Activated CD8-positive, alpha-beta T cell treated with anti-CD3 and anti-CD28 coated beads, Interleukin-2, amount 10 ng/mL, durations not matched to agents 7 days and 5 days (primary cell): ENCODE measurements at regions not wholly inside any gene's neighbourhood (a gene's known extent, or its start where the extent isn't known, plus 50 kb on each side); places are given as distances from the start of the nearest gene placed in this dataset.
A peak's percentile ranks its signal among the peaks of the same experiment; 100 is the strongest.

Experiments used
- ATAC-seq: fragments of 150-1000 bp; cut with Tn5 transposase; one replicate; pipeline ENCODE4 v1.10.0; 2021; ENCODE audit warnings: moderate library complexity
- CTCF ChIA-PET: fragments of 350-600 bp; sonication (Branson Sonifier 250); formaldehyde crosslinking; loops from one replicate; lab custom pipeline; 2021; ENCODE audit warnings: antibody characterized with exemption; lab: Charles Lee
- POLR2A ChIA-PET: fragments of 350-600 bp; sonication (Branson Sonifier 250); formaldehyde crosslinking; loops from one replicate; lab custom pipeline; 2021; ENCODE audit warnings: antibody characterized with exemption; lab: Charles Lee
- DNase-seq: peaks from one replicate; pipeline ENCODE4 v3.0.0-alpha.2; 2020
- H3K27ac Mint-ChIP-seq: one replicate; pipeline ENCODE4 v1.8.0; 2021; ENCODE audit warnings: mild to moderate bottlenecking, mixed read lengths
- H3K27me3 Mint-ChIP-seq: one replicate; pipeline ENCODE4 v1.8.0; 2021; ENCODE audit warnings: low read depth, mixed read lengths
- H3K36me3 Mint-ChIP-seq: one replicate; pipeline ENCODE4 v1.8.0; 2021; ENCODE audit warnings: low read depth, mixed read lengths
- H3K4me1 Mint-ChIP-seq: one replicate; pipeline ENCODE4 v1.8.0; 2021; ENCODE audit warnings: low read depth, mixed read lengths
- H3K4me3 Mint-ChIP-seq: one replicate; pipeline ENCODE4 v1.8.0; 2021; ENCODE audit warnings: mild to moderate bottlenecking, mixed read lengths
- H3K9me3 Mint-ChIP-seq: one replicate; pipeline ENCODE4 v1.8.0; 2022; ENCODE audit warnings: mixed read lengths; ENCODE audit not compliant: insufficient read depth

GRCh38 chr2:43161650-43162510, 64.5 kb downstream of the ZFP36L2 start:
- Mint-ChIP-seq H3K4me3 (no peak overlapping the region), H3K9me3 (no peaks in the 10 kb centered on the region), H3K27me3 (no peaks in the 10 kb centered on the region), H3K4me1 (peaks cover 67% of the 10 kb centered on the region), H3K36me3 (no peaks in the 10 kb centered on the region), H3K27ac (peak overlapping the region; percentile 12)
- ATAC-seq: no peak
- ChIA-PET CTCF (interaction anchor here (0.8 to 4.1 kb wide), 2 partner anchors 9 to 67 kb away, joined by 3 to 28 read pairs; no protein-coding TSS in a partner anchor), POLR2A (interaction anchor here (0.6 to 2.0 kb wide), 4 partner anchors 22 to 63 kb away, joined by 4 to 5 read pairs (median 4); no protein-coding TSS in a partner anchor)
- no peak for DNase-seq

GRCh38 chr2:43160778-43161177, 65.6 kb downstream of the ZFP36L2 start:
- ChIA-PET POLR2A (interaction anchor here (2.0 kb wide), 1 partner anchor 64 kb away, joined by 4 read pairs; no protein-coding TSS in a partner anchor), CTCF (interaction anchor here (1.0 to 4.1 kb wide), 2 partner anchors 10 to 28 kb away, joined by 5 to 28 read pairs; no protein-coding TSS in a partner anchor)
- Mint-ChIP-seq H3K27ac (peak overlapping the region; percentile 95), H3K36me3 (no peaks in the 10 kb centered on the region), H3K27me3 (no peaks in the 10 kb centered on the region), H3K4me3 (no peak overlapping the region), H3K4me1 (peaks cover 69% of the 10 kb centered on the region), H3K9me3 (no peaks in the 10 kb centered on the region)
- ATAC-seq (no peak), DNase-seq (no peak)

- ATAC-seq: no peak
- ChIA-PET CTCF (interaction anchor here (0.9 to 4.1 kb wide), 7 partner anchors 9 to 69 kb away, joined by 3 to 28 read pairs (median 4); no protein-coding TSS in a partner anchor), POLR2A (interaction anchor here (0.5 to 1.4 kb wide), 6 partner anchors 10 to 62 kb away, joined by 3 to 10 read pairs (median 4); no protein-coding TSS in a partner anchor)
- H3K4me3 Mint-ChIP-seq: peak overlapping the region; percentile 27
- no peaks in the 10 kb centered on the region for H3K9me3 Mint-ChIP-seq
- no peak for DNase-seq
- peak overlapping the region; percentile 95 for H3K27ac Mint-ChIP-seq
- H3K4me1 Mint-ChIP-seq: peaks cover 70% of the 10 kb centered on the region
- no peaks in the 10 kb centered on the region for H3K27me3 Mint-ChIP-seq
- no peaks in the 10 kb centered on the region for H3K36me3 Mint-ChIP-seq
Observed at GRCh38 chr2:43159797-43160196, 66.6 kb downstream of the ZFP36L2 start.

GRCh38 chr2:43158259-43158880, 68.0 kb downstream of the ZFP36L2 start:
- POLR2A ChIA-PET: interaction anchor here (0.6 to 1.4 kb wide), 6 partner anchors 16 to 63 kb away, joined by 3 to 5 read pairs (median 3); no protein-coding TSS in a partner anchor
- no peaks in the 10 kb centered on the region for H3K36me3 Mint-ChIP-seq

GRCh38 chr2:43157506-43158246, 68.7 kb downstream of the ZFP36L2 start:
- Mint-ChIP-seq H3K4me3 (peak overlapping the region; percentile 61), H3K27ac (peak overlapping the region; percentile 95), H3K4me1 (peaks cover 78% of the 10 kb centered on the region), H3K36me3 (no peaks in the 10 kb centered on the region), H3K9me3 (no peaks in the 10 kb centered on the region), H3K27me3 (no peaks in the 10 kb centered on the region)
- DNase-seq (no peak), ATAC-seq (no peak)
- ChIA-PET POLR2A (interaction anchor here (0.6 to 1.4 kb wide), 6 partner anchors 17 to 64 kb away, joined by 3 to 5 read pairs (median 3); no protein-coding TSS in a partner anchor), CTCF (interaction anchor here (1.0 to 1.8 kb wide), 8 partner anchors 12 to 327 kb away, joined by 3 to 9 read pairs (median 4); no protein-coding TSS in a partner anchor)

More at GRCh38 chr2:43158259-43158880, 68.0 kb downstream of the ZFP36L2 start:
- Mint-ChIP-seq H3K27ac (peak overlapping the region; percentile 95), H3K4me1 (peaks cover 75% of the 10 kb centered on the region), H3K27me3 (no peaks in the 10 kb centered on the region), H3K9me3 (no peaks in the 10 kb centered on the region), H3K4me3 (peak overlapping the region; percentile 61)
- CTCF ChIA-PET: interaction anchor here (1.0 to 1.8 kb wide), 8 partner anchors 11 to 326 kb away, joined by 3 to 9 read pairs (median 4); no protein-coding TSS in a partner anchor
- ATAC-seq (peak; percentile 54), DNase-seq (peak; percentile 79)

GRCh38 chr2:43155851-43156411, 70.5 kb downstream of the ZFP36L2 start:
- DNase-seq (no peak), ATAC-seq (no peak)
- Mint-ChIP-seq H3K4me3 (no peak overlapping the region), H3K36me3 (no peaks in the 10 kb centered on the region), H3K4me1 (peaks cover 75% of the 10 kb centered on the region), H3K27me3 (no peaks in the 10 kb centered on the region), H3K27ac (peak overlapping the region; percentile 37), H3K9me3 (no peaks in the 10 kb centered on the region)
- ChIA-PET POLR2A (no interaction called here), CTCF (interaction anchor here (1.0 kb wide), 1 partner anchor 19 kb away, joined by 3 read pairs; no protein-coding TSS in a partner anchor)

- Mint-ChIP-seq H3K9me3 (no peaks in the 10 kb centered on the region), H3K36me3 (no peaks in the 10 kb centered on the region), H3K27me3 (no peaks in the 10 kb centered on the region), H3K27ac (no peak overlapping the region), H3K4me3 (no peak overlapping the region), H3K4me1 (peaks cover 75% of the 10 kb centered on the region)
- DNase-seq (no peak), ATAC-seq (no peak)
- ChIA-PET CTCF (no interaction called here), POLR2A (interaction anchor here (1.3 kb wide), 1 partner anchor 20 kb away, joined by 5 read pairs; no protein-coding TSS in a partner anchor)
Observed at GRCh38 chr2:43154685-43155084, 71.7 kb downstream of the ZFP36L2 start.

- H3K4me3 Mint-ChIP-seq: no peak overlapping the region
- POLR2A ChIA-PET: interaction anchor here (0.9 to 1.3 kb wide), 2 partner anchors 13 to 19 kb away, joined by 3 to 5 read pairs; no protein-coding TSS in a partner anchor
- CTCF ChIA-PET: interaction anchor here (1.4 kb wide), 1 partner anchor 76 kb away, joined by 4 read pairs; no protein-coding TSS in a partner anchor
- no peaks in the 10 kb centered on the region for H3K27me3 Mint-ChIP-seq
- ATAC-seq (no peak), DNase-seq (no peak)
- H3K27ac Mint-ChIP-seq: peak overlapping the region; percentile 55
- H3K4me1 Mint-ChIP-seq: peaks cover 75% of the 10 kb centered on the region
- no peaks in the 10 kb centered on the region for H3K36me3 Mint-ChIP-seq
- H3K9me3 Mint-ChIP-seq: no peaks in the 10 kb centered on the region
Observed at GRCh38 chr2:43152741-43153647, 73.4 kb downstream of the ZFP36L2 start.

- POLR2A ChIA-PET: interaction anchor here (0.9 kb wide), 1 partner anchor 12 kb away, joined by 3 read pairs; no protein-coding TSS in a partner anchor
- ATAC-seq (no peak), DNase-seq (no peak)
- Mint-ChIP-seq H3K27ac (peak overlapping the region; percentile 55), H3K27me3 (no peaks in the 10 kb centered on the region), H3K4me3 (no peak overlapping the region), H3K36me3 (no peaks in the 10 kb centered on the region), H3K4me1 (peaks cover 74% of the 10 kb centered on the region), H3K9me3 (no peaks in the 10 kb centered on the region)
- CTCF ChIA-PET: interaction anchor here (1.0 to 1.4 kb wide), 2 partner anchors 18 to 77 kb away, joined by 4 read pairs; no protein-coding TSS in a partner anchor
Observed at GRCh38 chr2:43152186-43152585, 74.2 kb downstream of the ZFP36L2 start.
